Activated CD4-positive, alpha-beta T cell treated with anti-CD3 and anti-CD28 coated beads, Interleukin-2, amount 50 U/mL, for 24 hours (primary cell): ENCODE measurements at regions not wholly inside any gene's neighbourhood (a gene's known extent, or its start where the extent isn't known, plus 50 kb on each side); places are given as distances from the start of the nearest gene placed in this dataset.

ENCODE experiments used
- DNase-seq, 2 donors: peaks; one replicate each; pipeline ENCODE4 v3.0.0-alpha.2; 2020; ENCODE audit warnings: low read depth in 1 of 2, low spot score in 1 of 2

- no peak for DNase-seq
Observed at GRCh38 chr2:23292024-23292423, 93.0 kb upstream of the KLHL29 start.

GRCh38 chr2:23293063-23293462 is 91.9 kb upstream of the KLHL29 start:
- no peak for DNase-seq

DNA sequence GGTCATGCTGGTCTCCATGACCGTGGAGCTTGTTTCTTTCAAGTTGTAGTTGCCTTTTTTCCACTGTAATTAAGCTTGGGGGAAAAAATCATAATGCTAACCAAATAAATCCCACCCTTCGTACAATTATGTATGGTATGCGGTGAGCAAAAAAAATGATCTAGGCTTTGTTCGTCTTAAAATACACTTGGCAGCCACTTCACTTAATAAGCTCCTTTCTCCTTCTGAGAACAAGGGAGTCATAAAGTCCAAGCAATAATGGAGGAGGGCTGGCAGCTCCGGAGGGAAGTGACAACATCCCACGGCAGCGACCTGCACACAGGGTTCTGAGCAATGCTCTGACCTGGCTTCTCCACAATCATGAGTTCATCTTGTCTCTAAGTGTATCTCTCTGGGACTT is 91.2 kb upstream of the KLHL29 start:
- no peak for DNase-seq

DNA sequence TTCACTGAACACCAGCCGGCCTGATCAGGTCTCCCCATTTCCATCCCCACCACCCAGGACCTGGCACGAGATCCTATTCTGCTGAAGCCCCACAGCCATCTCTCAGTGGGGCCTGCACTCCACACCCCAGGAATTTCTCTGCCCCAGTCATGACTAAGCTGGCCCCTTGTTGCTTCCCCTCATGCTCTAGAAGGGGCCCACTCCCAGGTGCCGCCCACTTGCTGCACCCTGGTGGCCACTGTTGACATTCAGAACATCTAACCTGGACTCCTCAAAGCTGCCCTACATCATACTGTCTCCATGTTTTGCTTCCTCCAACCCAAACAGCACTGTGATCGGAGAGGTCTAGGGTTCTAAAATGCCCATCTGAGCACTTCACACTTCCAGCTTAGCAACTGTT is 90.7 kb upstream of the KLHL29 start:
- DNase-seq, result no peak

- no peak for DNase-seq
Observed at GRCh38 chr2:23296691-23297090, 88.3 kb upstream of the KLHL29 start.

DNA sequence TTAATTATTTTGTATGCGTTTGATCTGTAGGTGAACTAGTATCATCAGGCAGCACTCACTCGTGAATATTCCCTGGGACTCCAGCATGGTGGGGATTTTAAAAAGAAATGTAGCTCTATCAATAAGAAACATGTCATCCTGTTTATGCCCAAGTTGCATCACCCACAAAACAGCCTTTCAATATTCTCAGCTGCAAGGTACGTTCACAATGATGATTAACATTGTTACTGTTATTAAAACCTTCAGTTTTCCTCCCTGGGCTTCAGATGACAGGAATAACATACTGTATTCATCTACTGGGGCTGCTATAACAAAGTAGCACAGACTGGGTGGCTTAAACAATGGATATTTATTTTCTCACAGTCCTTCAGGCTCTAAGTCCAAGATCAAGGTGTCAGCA is 87.9 kb upstream of the KLHL29 start:
- DNase-seq, result no peak

GRCh38 chr2:23298551-23298950 is 86.4 kb upstream of the KLHL29 start:
- no peak for DNase-seq

GRCh38 chr2:23299476-23300195 is 85.3 kb upstream of the KLHL29 start:
- DNase-seq, result no peak

GRCh38 chr2:23301136-23301535 is 83.8 kb upstream of the KLHL29 start:
- no peak for DNase-seq

GRCh38 chr2:23302591-23302990 is 82.4 kb upstream of the KLHL29 start:
- no peak for DNase-seq

DNA sequence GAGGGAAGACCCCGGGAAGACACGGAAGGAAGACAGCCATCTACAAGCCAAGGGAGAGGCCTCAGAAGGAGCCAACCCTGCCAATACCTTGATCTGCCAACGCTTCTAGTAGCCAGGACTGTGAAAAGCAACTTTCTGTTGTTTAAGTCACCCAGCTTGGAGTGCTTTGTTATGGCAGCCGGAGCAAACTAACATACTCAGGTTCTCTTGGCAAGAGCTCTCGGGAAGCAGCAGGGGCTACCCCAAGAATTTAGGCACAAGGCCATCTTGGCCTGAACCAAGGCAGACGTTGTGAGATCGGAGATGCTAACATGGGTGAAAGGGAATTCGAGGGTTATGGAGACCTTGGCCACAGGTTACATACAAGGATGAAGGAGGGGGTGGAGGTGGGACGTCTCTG is 78.6 kb upstream of the KLHL29 start:
- DNase-seq, result no peak

GRCh38 chr2:23311186-23311585 is 73.8 kb upstream of the KLHL29 start:
- no peak for DNase-seq

DNA sequence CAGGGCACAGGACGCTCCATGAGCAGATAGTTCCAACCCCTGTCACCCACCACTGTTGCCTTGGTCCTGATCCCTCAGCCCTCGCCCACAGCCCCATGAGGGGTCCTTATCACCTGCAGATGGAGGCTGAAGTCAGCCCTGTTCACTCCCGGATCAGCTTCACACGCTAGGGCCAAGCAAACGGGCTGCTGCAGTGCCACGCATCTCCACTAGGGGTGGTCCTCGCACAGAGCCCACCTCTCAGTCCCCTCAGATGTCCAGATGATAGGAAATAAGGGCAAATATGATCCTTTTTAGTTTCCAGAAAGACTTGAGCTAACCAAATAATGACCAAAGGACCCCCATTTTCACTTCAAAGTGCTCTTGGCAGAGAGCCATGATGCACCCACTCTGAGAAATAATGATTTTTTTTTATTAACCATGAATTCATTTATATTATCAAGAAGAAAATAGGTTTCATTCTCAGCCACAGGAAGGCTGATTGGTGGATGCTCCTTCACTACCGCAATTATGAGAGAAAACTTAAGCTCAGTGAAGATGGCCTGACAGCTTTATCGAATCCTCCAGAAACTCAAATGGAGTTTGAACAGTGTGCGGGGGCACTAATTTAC is 71.9 kb upstream of the KLHL29 start:
- DNase-seq, result no peak

DNA sequence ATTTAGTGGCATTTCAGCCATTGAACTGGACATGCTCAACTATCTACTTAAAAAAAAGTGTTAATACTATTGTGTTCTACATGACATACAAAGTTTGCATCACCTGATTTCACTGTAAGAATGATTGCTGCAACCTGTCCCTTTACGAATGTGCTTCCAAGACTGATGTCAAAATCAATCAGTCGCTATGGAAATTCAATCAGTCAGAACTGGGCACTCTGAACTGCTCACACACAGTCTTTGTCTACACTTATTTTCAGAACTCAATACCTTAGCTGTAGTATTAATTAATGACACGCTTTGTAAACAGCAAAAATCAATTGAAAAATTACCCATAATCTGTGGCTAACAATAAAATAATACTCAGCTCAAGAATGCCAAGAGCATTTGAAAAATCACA is 70.3 kb upstream of the KLHL29 start:
- no peak for DNase-seq

GRCh38 chr2:23320058-23320457 is 64.9 kb upstream of the KLHL29 start:
- no peak for DNase-seq

DNA sequence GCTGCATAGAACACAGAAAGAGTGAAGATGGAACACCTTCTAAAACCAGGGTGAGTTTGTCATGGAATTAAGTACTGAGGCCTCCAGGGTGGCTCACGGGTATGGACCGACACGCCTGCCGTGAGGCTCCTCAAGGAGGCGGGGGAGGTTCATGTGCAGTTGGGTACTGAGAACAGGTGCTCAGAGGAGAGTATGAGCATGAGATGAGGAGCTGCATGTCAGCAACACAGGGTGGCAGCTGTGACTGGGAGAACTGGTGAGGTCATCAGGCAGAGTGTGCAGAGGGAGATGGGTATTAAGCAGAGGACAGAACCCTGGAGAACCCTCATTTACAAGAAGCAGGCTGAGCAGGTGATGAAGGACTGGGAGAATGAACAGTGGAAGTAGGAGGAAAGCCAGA is 63.2 kb upstream of the KLHL29 start:
- no peak for DNase-seq

GRCh38 chr2:23322567-23323197 is 62.3 kb upstream of the KLHL29 start:
- no peak for DNase-seq

DNA sequence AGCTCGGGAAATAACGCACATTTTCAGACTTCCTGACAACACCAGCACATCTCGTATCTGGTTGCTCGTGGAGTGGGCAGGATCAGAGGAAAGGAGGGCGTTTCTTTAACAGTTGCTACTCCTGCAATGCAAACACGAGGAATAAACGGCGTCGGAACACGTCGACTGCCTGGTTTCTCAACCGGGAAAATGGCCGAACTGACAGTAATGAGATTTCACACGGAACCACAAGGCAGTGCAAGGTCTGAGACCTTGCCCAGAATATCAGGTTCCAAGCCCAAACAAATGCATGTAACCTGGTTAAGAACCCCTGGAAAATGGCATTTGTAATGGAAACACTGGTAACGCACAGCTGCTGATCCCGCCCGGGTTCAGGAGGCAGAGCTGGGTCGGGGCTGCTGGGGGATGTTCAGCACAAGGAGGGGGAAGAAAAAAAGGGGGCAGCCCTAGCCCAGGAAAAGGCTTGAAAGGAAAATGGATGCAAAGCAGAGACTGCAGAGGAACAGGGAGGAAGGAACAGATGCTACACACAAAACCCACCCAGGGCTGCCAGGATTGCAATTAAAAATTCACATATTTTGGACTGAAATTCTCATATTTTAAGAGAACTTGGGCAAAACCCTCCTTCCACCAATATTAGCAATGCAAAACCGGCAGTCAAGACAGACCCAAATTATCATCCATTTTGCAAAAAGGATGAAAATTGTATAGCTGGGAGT is 61.6 kb upstream of the KLHL29 start:
- no peak for DNase-seq

GRCh38 chr2:23323917-23324680 is 60.9 kb upstream of the KLHL29 start:
- DNase-seq, result no peak

DNA sequence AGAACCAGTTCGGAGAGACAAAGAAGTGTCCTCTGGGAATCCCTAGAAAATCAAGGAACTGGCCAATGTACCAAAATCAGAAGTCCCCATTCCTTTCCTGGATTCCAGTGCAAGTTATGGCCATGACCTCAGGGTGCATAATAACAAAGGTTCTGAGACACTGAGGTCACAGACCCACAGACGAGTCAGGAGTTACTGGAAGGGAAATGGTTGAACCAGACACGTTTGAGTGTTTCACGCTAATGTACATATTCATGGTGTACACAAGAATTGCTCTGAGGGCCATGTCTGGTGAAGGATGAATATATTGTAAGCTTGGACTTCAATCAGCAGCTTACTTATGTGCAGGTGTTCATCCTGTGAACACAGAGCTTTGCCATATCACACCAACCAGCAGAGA is 58.6 kb upstream of the KLHL29 start:
- no peak for DNase-seq

- no peak for DNase-seq
Observed at GRCh38 chr2:23327416-23327815, 57.6 kb upstream of the KLHL29 start.
